ENCODE measurements at regions not wholly inside any gene's neighbourhood (a gene's known extent, or its start where the extent isn't known, plus 50 kb on each side); places are given as distances from the start of the nearest gene placed in this dataset.

GRCh38 chr7:131976411-131976810, 420.0 kb upstream of the PODXL start:
- Histone ChIP-seq H3K36me3 (ENCODE audit: control insufficient read depth, low read length) (no peaks in the 10 kb centered on the region), H3K4me1 (ENCODE audit: control insufficient read depth, low read length) (no peaks in the 10 kb centered on the region), H3K4me2 (ENCODE audit: low read length) (no peak overlapping the region), H4K20me1 (ENCODE audit: control insufficient read depth, insufficient read depth, low read depth, low read length) (no peaks in the 10 kb centered on the region), H3K79me2 (ENCODE audit: control insufficient read depth, low read length) (no peaks in the 10 kb centered on the region), H3F3A (ENCODE audit: control insufficient read depth, insufficient read depth) (no peaks in the 10 kb centered on the region), H3K27ac (ENCODE audit: low read depth, low read length) (no peak overlapping the region), H3K27me3 (ENCODE audit: control insufficient read depth, low read length) (peaks cover 3% of the 10 kb centered on the region; the same call in 1 of the 2 replicates), H3K9me3 (ENCODE audit: control insufficient read depth, insufficient read depth, low read length) (no peaks in the 10 kb centered on the region), H3K4me3 (ENCODE audit: low read length) (no peak overlapping the region), H3K9me2 (replicated peaks; ENCODE audit: control insufficient read depth, low read length) (no peaks in the 10 kb centered on the region)
- no peak for TF ChIP-seq EZH2phosphoT487 (IDR thresholded peaks at IDR 0.05; ENCODE audit: borderline replicate concordance, low read length)
- TF ChIP-seq, protein P1, sequence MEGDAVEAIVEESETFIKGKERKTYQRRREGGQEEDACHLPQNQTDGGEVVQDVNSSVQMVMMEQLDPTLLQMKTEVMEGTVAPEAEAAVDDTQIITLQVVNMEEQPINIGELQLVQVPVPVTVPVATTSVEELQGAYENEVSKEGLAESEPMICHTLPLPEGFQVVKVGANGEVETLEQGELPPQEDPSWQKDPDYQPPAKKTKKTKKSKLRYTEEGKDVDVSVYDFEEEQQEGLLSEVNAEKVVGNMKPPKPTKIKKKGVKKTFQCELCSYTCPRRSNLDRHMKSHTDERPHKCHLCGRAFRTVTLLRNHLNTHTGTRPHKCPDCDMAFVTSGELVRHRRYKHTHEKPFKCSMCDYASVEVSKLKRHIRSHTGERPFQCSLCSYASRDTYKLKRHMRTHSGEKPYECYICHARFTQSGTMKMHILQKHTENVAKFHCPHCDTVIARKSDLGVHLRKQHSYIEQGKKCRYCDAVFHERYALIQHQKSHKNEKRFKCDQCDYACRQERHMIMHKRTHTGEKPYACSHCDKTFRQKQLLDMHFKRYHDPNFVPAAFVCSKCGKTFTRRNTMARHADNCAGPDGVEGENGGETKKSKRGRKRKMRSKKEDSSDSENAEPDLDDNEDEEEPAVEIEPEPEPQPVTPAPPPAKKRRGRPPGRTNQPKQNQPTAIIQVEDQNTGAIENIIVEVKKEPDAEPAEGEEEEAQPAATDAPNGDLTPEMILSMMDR (IDR thresholded peaks at IDR 0.05; ENCODE audit: low read depth, low read length, poor library complexity, severe bottlenecking), result no peak

GRCh38 chr7:131974671-131975070, 418.2 kb upstream of the PODXL start:
- no peak overlapping the region for H3K4me2 ChIP-seq (ENCODE audit: low read length)

GRCh38 chr7:131972251-131972650, 415.8 kb upstream of the PODXL start:
- H3K36me3 ChIP-seq (ENCODE audit: control insufficient read depth, low read length), result no peaks in the 10 kb centered on the region
- peaks cover 3% of the 10 kb centered on the region; the same call in 1 of the 2 replicates for H3K27me3 ChIP-seq (ENCODE audit: control insufficient read depth, low read length)
- H3K79me2 ChIP-seq (ENCODE audit: control insufficient read depth, low read length), result no peaks in the 10 kb centered on the region
- no peak overlapping the region for H3K27ac ChIP-seq (ENCODE audit: low read depth, low read length)
- TF ChIP-seq EZH2phosphoT487 (IDR thresholded peaks at IDR 0.05; ENCODE audit: borderline replicate concordance, low read length), result no peak
- TF ChIP-seq, protein P1 (IDR thresholded peaks at IDR 0.05; ENCODE audit: low read depth, low read length, poor library complexity, severe bottlenecking), result no peak
- no peaks in the 10 kb centered on the region for H3K9me2 ChIP-seq (replicated peaks; ENCODE audit: control insufficient read depth, low read length)
- H3K9me3 ChIP-seq (ENCODE audit: control insufficient read depth, insufficient read depth, low read length), result no peaks in the 10 kb centered on the region
- H3F3A ChIP-seq (ENCODE audit: control insufficient read depth, insufficient read depth), result no peaks in the 10 kb centered on the region
- no peaks in the 10 kb centered on the region for H3K4me1 ChIP-seq (ENCODE audit: control insufficient read depth, low read length)
- no peaks in the 10 kb centered on the region for H4K20me1 ChIP-seq (ENCODE audit: control insufficient read depth, insufficient read depth, low read depth, low read length)
- no peak overlapping the region for H3K4me2 ChIP-seq (ENCODE audit: low read length)
- no peak overlapping the region for H3K4me3 ChIP-seq (ENCODE audit: low read length)

More at GRCh38 chr7:131974671-131975070, 418.2 kb upstream of the PODXL start:
- Histone ChIP-seq H3K9me3 (ENCODE audit: control insufficient read depth, insufficient read depth, low read length) (no peaks in the 10 kb centered on the region), H3K27me3 (ENCODE audit: control insufficient read depth, low read length) (peaks cover 3% of the 10 kb centered on the region; the same call in 1 of the 2 replicates), H3K27ac (ENCODE audit: low read depth, low read length) (no peak overlapping the region), H3F3A (ENCODE audit: control insufficient read depth, insufficient read depth) (no peaks in the 10 kb centered on the region), H4K20me1 (ENCODE audit: control insufficient read depth, insufficient read depth, low read depth, low read length) (no peaks in the 10 kb centered on the region), H3K4me1 (ENCODE audit: control insufficient read depth, low read length) (no peaks in the 10 kb centered on the region), H3K36me3 (ENCODE audit: control insufficient read depth, low read length) (no peaks in the 10 kb centered on the region), H3K79me2 (ENCODE audit: control insufficient read depth, low read length) (no peaks in the 10 kb centered on the region), H3K9me2 (replicated peaks; ENCODE audit: control insufficient read depth, low read length) (no peaks in the 10 kb centered on the region), H3K4me3 (ENCODE audit: low read length) (no peak overlapping the region)
- TF ChIP-seq EZH2phosphoT487 (IDR thresholded peaks at IDR 0.05; ENCODE audit: borderline replicate concordance, low read length), result no peak
- TF ChIP-seq, protein P1 (IDR thresholded peaks at IDR 0.05; ENCODE audit: low read depth, low read length, poor library complexity, severe bottlenecking), result no peak
